ENCODE measurements at regions not wholly inside any gene's neighbourhood (a gene's known extent, or its start where the extent isn't known, plus 50 kb on each side); places are given as distances from the start of the nearest gene placed in this dataset.

DNA sequence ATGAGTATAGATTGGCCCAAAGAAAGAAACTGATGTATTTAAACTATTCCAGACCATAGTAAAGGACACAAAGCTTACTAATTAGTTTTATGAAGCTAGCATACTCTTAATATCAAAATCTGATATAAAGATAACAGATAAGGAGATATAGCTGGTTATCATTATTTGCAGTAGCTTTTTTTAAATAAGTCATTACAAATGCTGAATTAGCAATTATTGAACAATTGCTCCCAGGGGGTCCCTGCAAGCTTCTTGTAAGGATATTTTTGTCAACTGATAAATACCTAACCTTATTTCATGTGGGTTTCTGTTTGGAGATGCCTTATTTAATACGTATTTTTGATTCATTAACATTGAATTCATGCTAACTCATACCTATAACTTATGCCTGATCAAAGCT is 99.0 kb downstream of the RAB18 start:
- no peak overlapping the region for H3K27ac Mint-ChIP-seq
- H3K9me3 Mint-ChIP-seq = no peaks in the 10 kb centered on the region
- H3K27ac ChIP-seq (ENCODE audit: low read length) = no peak overlapping the region
- no peak overlapping the region for H3K4me3 ChIP-seq (ENCODE audit: low read length)
- no peak for DNase-seq
- H3K4me1 ChIP-seq (ENCODE audit: control insufficient read depth, insufficient read depth, low read length) = no peaks in the 10 kb centered on the region
- ATAC-seq = no peak
- H3K27me3 ChIP-seq (ENCODE audit: control insufficient read depth, insufficient read depth, low read length) = no peaks in the 10 kb centered on the region
- TF ChIP-seq, protein P1, sequence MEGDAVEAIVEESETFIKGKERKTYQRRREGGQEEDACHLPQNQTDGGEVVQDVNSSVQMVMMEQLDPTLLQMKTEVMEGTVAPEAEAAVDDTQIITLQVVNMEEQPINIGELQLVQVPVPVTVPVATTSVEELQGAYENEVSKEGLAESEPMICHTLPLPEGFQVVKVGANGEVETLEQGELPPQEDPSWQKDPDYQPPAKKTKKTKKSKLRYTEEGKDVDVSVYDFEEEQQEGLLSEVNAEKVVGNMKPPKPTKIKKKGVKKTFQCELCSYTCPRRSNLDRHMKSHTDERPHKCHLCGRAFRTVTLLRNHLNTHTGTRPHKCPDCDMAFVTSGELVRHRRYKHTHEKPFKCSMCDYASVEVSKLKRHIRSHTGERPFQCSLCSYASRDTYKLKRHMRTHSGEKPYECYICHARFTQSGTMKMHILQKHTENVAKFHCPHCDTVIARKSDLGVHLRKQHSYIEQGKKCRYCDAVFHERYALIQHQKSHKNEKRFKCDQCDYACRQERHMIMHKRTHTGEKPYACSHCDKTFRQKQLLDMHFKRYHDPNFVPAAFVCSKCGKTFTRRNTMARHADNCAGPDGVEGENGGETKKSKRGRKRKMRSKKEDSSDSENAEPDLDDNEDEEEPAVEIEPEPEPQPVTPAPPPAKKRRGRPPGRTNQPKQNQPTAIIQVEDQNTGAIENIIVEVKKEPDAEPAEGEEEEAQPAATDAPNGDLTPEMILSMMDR (IDR thresholded peaks at IDR 0.05) = no peak
- H3K27me3 Mint-ChIP-seq (ENCODE audit: low read depth in 2 of 2) = peaks cover 7 to 8% of the 10 kb centered on the region in 2 donors
- no peaks in the 10 kb centered on the region for H3K36me3 ChIP-seq (ENCODE audit: control insufficient read depth, insufficient read depth, low read length)
- peaks cover 0 to 2% of the 10 kb centered on the region in 2 donors for H3K4me1 Mint-ChIP-seq
- H3K4me3 Mint-ChIP-seq = no peak overlapping the region
- H3K36me3 Mint-ChIP-seq = no peaks in the 10 kb centered on the region
- H3K9me3 ChIP-seq (ENCODE audit: control insufficient read depth, insufficient read depth, low read length) = no peaks in the 10 kb centered on the region
- intact Hi-C loops (cut with micrococcal nuclease) = no loop called here
- WGBS (ENCODE audit: insufficient coverage) = 86% methylated on average over 1 of the region's 1 CpG

DNA sequence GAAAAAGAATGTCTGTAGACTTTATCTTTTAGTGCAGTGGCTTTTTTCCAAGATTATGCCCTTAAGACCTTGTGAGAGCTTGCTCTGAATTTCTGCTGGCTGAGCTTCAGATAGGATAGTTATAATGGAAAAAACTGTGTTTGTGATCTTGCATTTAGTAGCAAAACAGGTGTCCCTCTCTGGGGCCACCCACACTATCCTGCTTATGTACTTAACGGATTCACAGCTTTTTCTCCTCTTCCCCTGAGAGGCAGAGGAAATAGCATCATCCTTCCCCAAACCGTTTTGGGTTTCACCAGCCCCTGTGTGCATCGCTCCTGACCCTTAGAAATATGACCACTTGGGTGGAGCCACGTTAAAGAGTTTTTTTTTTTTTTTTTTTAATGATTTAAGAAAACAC is 101.2 kb downstream of the RAB18 start:
- H3K9me3 ChIP-seq (ENCODE audit: control insufficient read depth, insufficient read depth, low read length) = no peaks in the 10 kb centered on the region
- H3K36me3 ChIP-seq (ENCODE audit: control insufficient read depth, insufficient read depth, low read length) = no peaks in the 10 kb centered on the region
- H3K27me3 Mint-ChIP-seq (ENCODE audit: low read depth in 2 of 2) = no peaks in the 10 kb centered on the region
- no peak for DNase-seq
- H3K4me3 ChIP-seq (ENCODE audit: low read length) = no peak overlapping the region
- H3K27ac Mint-ChIP-seq = no peak overlapping the region
- no peaks in the 10 kb centered on the region for H3K9me3 Mint-ChIP-seq
- H3K4me1 Mint-ChIP-seq = peaks cover 0 to 4% of the 10 kb centered on the region in 2 donors
- H3K27me3 ChIP-seq (ENCODE audit: control insufficient read depth, insufficient read depth, low read length) = no peaks in the 10 kb centered on the region
- ATAC-seq = no peak
- no peak overlapping the region for H3K27ac ChIP-seq (ENCODE audit: low read length)
- no peak overlapping the region for H3K4me3 Mint-ChIP-seq
- no peaks in the 10 kb centered on the region for H3K36me3 Mint-ChIP-seq
- TF ChIP-seq, protein P1 (IDR thresholded peaks at IDR 0.05) = no peak
- 78% methylated on average over 4 of the region's 4 CpGs for WGBS (ENCODE audit: insufficient coverage)
- intact Hi-C loops (cut with micrococcal nuclease) = no loop called here
- no peaks in the 10 kb centered on the region for H3K4me1 ChIP-seq (ENCODE audit: control insufficient read depth, insufficient read depth, low read length)

DNA sequence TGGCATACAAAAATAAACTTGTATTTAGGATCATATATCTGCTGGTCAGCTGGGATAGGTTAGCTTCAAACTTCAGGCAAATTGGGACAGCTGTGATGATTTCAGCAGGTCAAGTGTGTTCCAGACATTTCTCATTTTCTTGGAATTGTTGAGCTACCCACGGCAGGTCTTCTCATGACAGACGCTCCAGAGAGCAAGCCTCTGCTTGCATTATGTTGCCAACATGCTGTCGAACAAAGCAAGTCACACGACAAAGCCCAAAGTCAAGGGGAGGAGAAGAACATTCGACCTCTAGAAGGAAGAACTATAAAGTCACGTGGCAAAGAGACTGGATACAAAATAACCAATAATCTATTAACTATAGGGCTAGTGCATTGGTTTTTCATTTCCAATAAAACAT is 103.5 kb downstream of the RAB18 start:
- intact Hi-C loops (cut with micrococcal nuclease) = no loop called here
- no peaks in the 10 kb centered on the region for H3K36me3 ChIP-seq (ENCODE audit: control insufficient read depth, insufficient read depth, low read length)
- 84% methylated on average over 5 of the region's 6 CpGs for WGBS (ENCODE audit: insufficient coverage)
- H3K27me3 Mint-ChIP-seq (ENCODE audit: low read depth in 2 of 2) = no peaks in the 10 kb centered on the region
- H3K36me3 Mint-ChIP-seq = no peaks in the 10 kb centered on the region
- no peak overlapping the region for H3K27ac ChIP-seq (ENCODE audit: low read length)
- H3K4me3 Mint-ChIP-seq = no peak overlapping the region
- H3K27ac Mint-ChIP-seq = no peak overlapping the region
- TF ChIP-seq, protein P1 (IDR thresholded peaks at IDR 0.05) = no peak
- H3K4me3 ChIP-seq (ENCODE audit: low read length) = no peak overlapping the region
- ATAC-seq = no peak
- no peaks in the 10 kb centered on the region for H3K9me3 Mint-ChIP-seq
- no peaks in the 10 kb centered on the region for H3K27me3 ChIP-seq (ENCODE audit: control insufficient read depth, insufficient read depth, low read length)
- H3K4me1 Mint-ChIP-seq = peaks cover 0 to 4% of the 10 kb centered on the region in 2 donors
- H3K4me1 ChIP-seq (ENCODE audit: control insufficient read depth, insufficient read depth, low read length) = no peaks in the 10 kb centered on the region
- H3K9me3 ChIP-seq (ENCODE audit: control insufficient read depth, insufficient read depth, low read length) = no peaks in the 10 kb centered on the region
- no peak for DNase-seq

DNA sequence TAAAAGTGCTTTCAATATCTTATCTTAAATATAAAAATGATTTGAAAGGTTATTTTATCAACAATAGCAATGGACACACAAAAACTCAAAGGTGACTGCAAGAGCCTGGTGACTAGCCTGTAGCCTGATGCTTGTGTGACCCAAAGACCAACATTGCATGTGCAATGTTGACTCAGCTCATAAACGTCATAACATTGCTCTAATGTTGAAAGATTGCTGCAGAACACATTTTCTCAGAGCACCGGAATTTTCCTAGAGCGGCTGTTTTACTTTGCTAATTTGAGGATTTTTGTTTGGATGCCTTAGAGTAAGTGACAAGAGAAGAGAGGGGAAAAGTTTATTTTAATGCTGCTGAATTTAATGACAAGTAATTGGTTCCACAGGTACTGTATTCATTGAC is 107.1 kb downstream of the RAB18 start:
- Mint-ChIP-seq H3K36me3 (no peaks in the 10 kb centered on the region), H3K27me3 (ENCODE audit: low read depth in 2 of 2) (peaks cover 3 to 6% of the 10 kb centered on the region in 2 donors), H3K4me3 (no peak overlapping the region), H3K4me1 (peaks cover 10 to 15% of the 10 kb centered on the region in 2 donors), H3K27ac (no peak overlapping the region), H3K9me3 (no peaks in the 10 kb centered on the region)
- Histone ChIP-seq H3K27me3 (ENCODE audit: control insufficient read depth, insufficient read depth, low read length) (no peaks in the 10 kb centered on the region), H3K27ac (ENCODE audit: low read length) (no peak overlapping the region), H3K9me3 (ENCODE audit: control insufficient read depth, insufficient read depth, low read length) (no peaks in the 10 kb centered on the region), H3K4me3 (ENCODE audit: low read length) (no peak overlapping the region), H3K4me1 (ENCODE audit: control insufficient read depth, insufficient read depth, low read length) (no peaks in the 10 kb centered on the region), H3K36me3 (ENCODE audit: control insufficient read depth, insufficient read depth, low read length) (no peaks in the 10 kb centered on the region)
- intact Hi-C loops (cut with micrococcal nuclease) = no loop called here
- 90% methylated on average over 3 of the region's 3 CpGs for WGBS (ENCODE audit: insufficient coverage)
- DNase-seq (no peak), ATAC-seq (no peak)
- TF ChIP-seq, protein P1 (IDR thresholded peaks at IDR 0.05) = no peak
